H1 (cell line): ENCODE measurements at regions not wholly inside any gene's neighbourhood (a gene's known extent, or its start where the extent isn't known, plus 50 kb on each side); places are given as distances from the start of the nearest gene placed in this dataset.
A peak's percentile ranks its signal among the peaks of the same experiment; 100 is the strongest.

Experiments used
- CTCF ChIA-PET: fragments of 300-600 bp; sonication (Branson Sonifier 250); formaldehyde crosslinking; loops from one replicate; lab custom pipeline; 2021; ENCODE audit not compliant: partially characterized antibody; lab: Charles Lee
- POLR2A ChIA-PET: fragments of 300-600 bp; sonication (Branson Sonifier 250); formaldehyde crosslinking; loops from one replicate; lab custom pipeline; 2021; ENCODE audit warnings: inconsistent platforms; ENCODE audit not compliant: partially characterized antibody; lab: Charles Lee
- DNase-seq, 2 experiments: peaks; one replicate each; pipeline versions ENCODE4 v3.0.0 to v3.0.0-alpha.2; 2010 to 2022; ENCODE audit warnings: low spot score in 2 of 2, low read depth in 1 of 2, mixed read lengths in 1 of 2
- FAIRE-seq: peaks from 2 replicates; lab custom pipeline; 2011; peaks lifted over from hg19 to GRCh38; lab: Jason Lieb, UNC
- H2AFZ ChIP-seq: 2 replicates; pipeline ENCODE4 v1.8.1; 2012; ENCODE audit warnings: low read length, inconsistent platforms
- H2AK5ac ChIP-seq: 2 replicates; pipeline ENCODE4 v1.6.1; 2013; ENCODE audit warnings: low read depth, low read length
- H2BK120ac ChIP-seq: replicated peaks from 2 replicates; pipeline ENCODE3; 2013; ENCODE audit warnings: low read depth, low read length, inconsistent platforms
- H2BK12ac ChIP-seq: 2 replicates; pipeline ENCODE4 v1.6.1; 2013; ENCODE audit warnings: low read depth, low read length
- H2BK15ac ChIP-seq: 2 replicates; pipeline ENCODE4 v1.6.1; 2013; ENCODE audit warnings: low read length
- H2BK20ac ChIP-seq: 2 replicates; pipeline ENCODE4 v1.6.1; 2013; ENCODE audit warnings: low read length
- H2BK5ac ChIP-seq: 2 replicates; pipeline ENCODE4 v1.6.1; 2013; ENCODE audit warnings: low read depth, low read length
- H3K14ac ChIP-seq: 2 replicates; pipeline ENCODE4 v1.6.1; 2013; ENCODE audit warnings: inconsistent platforms; ENCODE audit not compliant: insufficient read length
- H3K18ac ChIP-seq: 2 replicates; pipeline ENCODE4 v1.6.1; 2013; ENCODE audit warnings: low read length; ENCODE audit errors: extremely low read depth
- H3K23ac ChIP-seq: 2 replicates; pipeline ENCODE4 v1.6.1; 2013; ENCODE audit warnings: inconsistent platforms; ENCODE audit not compliant: insufficient read length
- H3K23me2 ChIP-seq: 2 replicates; pipeline ENCODE4 v1.6.1; 2013; ENCODE audit warnings: low read depth, low read length
- H3K27ac ChIP-seq: 2 replicates; pipeline ENCODE4 v1.6.1; 2011; ENCODE audit warnings: low read depth, low read length, inconsistent platforms
- H3K27me3 ChIP-seq, 4 experiments: replicated peaks in 1 of 4; 1 replicate in 1 of 4; 2 replicates in 3 of 4; pipeline versions ENCODE4 v1.6.1 to v1.8.1; 2011 to 2013; ENCODE audit warnings: low read length in 3 of 4, mild to moderate bottlenecking in 3 of 4, inconsistent platforms in 2 of 4, mixed read lengths in 2 of 4, moderate library complexity in 1 of 4; ENCODE audit not compliant: control insufficient read depth in 3 of 4, insufficient read depth in 3 of 4; ENCODE audit errors: extremely low read depth in 1 of 4
- H3K36me3 ChIP-seq, 4 experiments: 2 replicates each; pipeline versions ENCODE4 v1.6.1 to v1.8.1; 2011 to 2013; ENCODE audit warnings: mild to moderate bottlenecking in 4 of 4, low read length in 3 of 4, moderate library complexity in 2 of 4, control low read depth in 1 of 4, inconsistent platforms in 1 of 4; ENCODE audit not compliant: insufficient read depth in 4 of 4, control insufficient read depth in 2 of 4
- H3K4ac ChIP-seq: replicated peaks from 2 replicates; pipeline ENCODE3; 2013; ENCODE audit warnings: low read length, low read depth, mixed read lengths, inconsistent platforms; ENCODE audit not compliant: insufficient read length
- H3K4me1 ChIP-seq, 4 experiments: replicated peaks in 1 of 4; 1 replicate in 1 of 4; 2 replicates in 3 of 4; pipeline versions ENCODE4 v1.6.1 to v1.8.1; 2011 to 2013; ENCODE audit warnings: low read length in 3 of 4, inconsistent platforms in 2 of 4, mixed read lengths in 1 of 4; ENCODE audit not compliant: insufficient read depth in 4 of 4, control insufficient read depth in 3 of 4
- H3K4me2 ChIP-seq, 2 experiments: 2 replicates each; pipeline versions ENCODE4 v1.6.1 to v1.8.1; 2011 to 2013; ENCODE audit warnings: low read depth in 2 of 2, low read length in 2 of 2, control low read depth in 1 of 2, inconsistent platforms in 1 of 2, mild to moderate bottlenecking in 1 of 2; ENCODE audit not compliant: insufficient read depth in 1 of 2
- H3K4me3 ChIP-seq, 4 experiments: fragments of 200-600, 300-600 bp in 1 of 4; sonication (generic), shearing (Covaris generic), sonication (Bioruptor Twin) in 1 of 4; 2 replicates each; pipeline versions ENCODE4 v1.5.1 to v1.8.1; 2011 to 2016; ENCODE audit warnings: low read length in 4 of 4, low read depth in 3 of 4, control low read depth in 2 of 4, inconsistent platforms in 2 of 4, mild to moderate bottlenecking in 2 of 4, mixed read lengths in 1 of 4, moderate library complexity in 1 of 4; ENCODE audit not compliant: insufficient read depth in 2 of 4; ENCODE audit errors: extremely low read depth in 1 of 4
- H3K56ac ChIP-seq: replicated peaks from 2 replicates; pipeline ENCODE3; 2013; ENCODE audit warnings: low read depth, mild to moderate bottlenecking, mixed read lengths, low read length, inconsistent platforms; ENCODE audit not compliant: insufficient read length
- H3K79me1 ChIP-seq: 2 replicates; pipeline ENCODE4 v1.6.1; 2013; ENCODE audit warnings: low read depth, low read length, control low read depth
- H3K79me2 ChIP-seq, 2 experiments: 2 replicates each; pipeline versions ENCODE4 v1.6.1 to v1.8.1; 2012 to 2013; ENCODE audit warnings: low read length in 2 of 2, mild to moderate bottlenecking in 2 of 2, inconsistent platforms in 1 of 2; ENCODE audit not compliant: insufficient read depth in 2 of 2, control insufficient read depth in 1 of 2
- H3K9ac ChIP-seq, 4 experiments: replicated peaks in 1 of 4; 1 replicate in 1 of 4; 2 replicates in 3 of 4; pipeline versions ENCODE4 v1.6.1 to v1.8.1; 2011 to 2013; ENCODE audit warnings: low read depth in 3 of 4, low read length in 3 of 4, control low read depth in 2 of 4, mild to moderate bottlenecking in 2 of 4, moderate library complexity in 2 of 4, inconsistent platforms in 1 of 4; ENCODE audit errors: extremely low read depth in 1 of 4
- H3K9me3 ChIP-seq, 2 experiments: 2 replicates each; pipeline versions ENCODE4 v1.6.1 to v1.8.1; 2012 to 2013; ENCODE audit warnings: mild to moderate bottlenecking in 2 of 2, moderate library complexity in 2 of 2, control low read depth in 1 of 2, inconsistent platforms in 1 of 2, low read depth in 1 of 2, low read length in 1 of 2, mixed read lengths in 1 of 2; ENCODE audit not compliant: insufficient read depth in 2 of 2
- H4K20me1 ChIP-seq, 2 experiments: replicated peaks in 1 of 2; 2 replicates each; pipeline versions ENCODE3 to v1.8.1; 2011 to 2013; ENCODE audit warnings: inconsistent platforms in 2 of 2, low read length in 2 of 2, mild to moderate bottlenecking in 1 of 2; ENCODE audit not compliant: insufficient read depth in 2 of 2, control insufficient read depth in 1 of 2
- H4K5ac ChIP-seq: 2 replicates; pipeline ENCODE4 v1.6.1; 2013; ENCODE audit warnings: low read length, low read depth, mixed read lengths, inconsistent platforms; ENCODE audit not compliant: insufficient read length
- H4K8ac ChIP-seq: 2 replicates; pipeline ENCODE4 v1.8.0; 2013; ENCODE audit warnings: mild to moderate bottlenecking, moderate library complexity, low read length, inconsistent platforms; ENCODE audit not compliant: insufficient read depth; ENCODE audit errors: extremely low read depth
- H4K91ac ChIP-seq: replicated peaks from 2 replicates; pipeline ENCODE3; 2013; ENCODE audit warnings: low read length, mixed read lengths, inconsistent platforms; ENCODE audit not compliant: insufficient read length
- BCL11A ChIP-seq, 2 experiments: IDR thresholded peaks; one replicate each; pipeline ENCODE4 v1.6.1; 2011; ENCODE audit warnings: low read depth in 2 of 2, low read length in 2 of 2, mild to moderate bottlenecking in 2 of 2
- CHD2 ChIP-seq: IDR thresholded peaks from 2 replicates; pipeline ENCODE4 v1.6.1; 2012; ENCODE audit warnings: low read length, improper control_type of control experiment
- EGR1 ChIP-seq: IDR thresholded peaks from 2 replicates; pipeline ENCODE4 v1.6.1; 2011; ENCODE audit warnings: low read depth, low read length, borderline replicate concordance
- RAD21 ChIP-seq, 2 experiments: IDR thresholded peaks in 1 of 2; conservative IDR thresholded peaks in 1 of 2; 2 replicates each; pipeline ENCODE4 v1.6.1; 2011; ENCODE audit warnings: low read depth in 2 of 2, low read length in 2 of 2, improper control_type of control experiment in 1 of 2, inconsistent platforms in 1 of 2, mild to moderate bottlenecking in 1 of 2, moderate library complexity in 1 of 2
- WGBS, 2 experiments: shearing (Covaris generic) in 1 of 2; methylation state at CpG; one replicate each; pipeline versions ENCODE4 v1.1.6 to v1.1.7; 2013 to 2015; ENCODE audit warnings: low lambda C conversion rate in 2 of 2, mixed read lengths in 2 of 2, inconsistent platforms in 1 of 2, low coverage in 1 of 2, missing lambda C conversion rate in 1 of 2; ENCODE audit not compliant: insufficient replicate concordance in 2 of 2, insufficient coverage in 1 of 2, insufficient read length in 1 of 2; ENCODE audit errors: extremely low coverage in 1 of 2, missing lambda C conversion rate in 1 of 2; 5-methylcytosine and 5-hydroxymethylcytosine counted together

GRCh38 chr1:30363031-30363430 is 360.4 kb downstream of the MATN1 start:
- H3K9me3 ChIP-seq: no peaks in the 10 kb centered on the region
- H4K8ac ChIP-seq: peak overlapping the region; percentile 36; the same call in 1 of the 2 replicates
- H3K18ac ChIP-seq: no peak overlapping the region
- no peak overlapping the region for H4K5ac ChIP-seq
- no peak overlapping the region for H3K4me2 ChIP-seq
- no peak overlapping the region for H3K9ac ChIP-seq
- H3K79me2 ChIP-seq: no peaks in the 10 kb centered on the region
- no peak for DNase-seq
- H3K56ac ChIP-seq: no peak overlapping the region
- H3K4me1 ChIP-seq: peaks cover 0 to 11% (median 1%) of the 10 kb centered on the region in 4 experiments; a peak in 6 of 7 replicates
- no peaks in the 10 kb centered on the region for H4K20me1 ChIP-seq
- no peak overlapping the region for H2BK20ac ChIP-seq
- no peak overlapping the region for H2BK120ac ChIP-seq
- FAIRE-seq: no peak
- H3K4ac ChIP-seq: no peak overlapping the region
- no peak overlapping the region for H2AK5ac ChIP-seq
- H2BK15ac ChIP-seq: no peak overlapping the region
- no peak overlapping the region for H2BK5ac ChIP-seq
- no peak for TF ChIP-seq BCL11A (IDR thresholded peaks at IDR 0.05; ENCODE audit: low read depth in 2 of 2, low read length in 2 of 2)
- no peak for TF ChIP-seq EGR1
- TF ChIP-seq RAD21 (IDR thresholded peaks at IDR 0.05 in 1 of 2, conservative IDR thresholded peaks at IDR 0.05 in 1 of 2; ENCODE audit: low read depth in 2 of 2, low read length in 2 of 2): no peak
- TF ChIP-seq CHD2: no peak
- no peak overlapping the region for H3K4me3 ChIP-seq
- no peak overlapping the region for H3K27ac ChIP-seq
- no peak overlapping the region for H3K14ac ChIP-seq
- no peak overlapping the region for H2AFZ ChIP-seq
- H3K79me1 ChIP-seq: no peaks in the 10 kb centered on the region
- no peaks in the 10 kb centered on the region; a peak in 1 of 7 replicates for H3K27me3 ChIP-seq
- no peak overlapping the region for H3K23ac ChIP-seq
- POLR2A ChIA-PET: no interaction called here
- no peak overlapping the region for H4K91ac ChIP-seq
- H2BK12ac ChIP-seq: no peak overlapping the region
- CTCF ChIA-PET: interaction anchor here (0.7 to 14.2 kb wide), 6 partner anchors 9 to 345 kb away, joined by 4 to 139 read pairs (median 5); no protein-coding TSS in a partner anchor
- H3K23me2 ChIP-seq: peaks cover under 1% of the 10 kb centered on the region
- no peaks in the 10 kb centered on the region for H3K36me3 ChIP-seq
- 86% methylated on average over 3 of the region's 3 CpGs; no CpG with 5 or more reads in 1 of the 2 experiments for WGBS, 2 experiments
